ENCODE measurements at regions not wholly inside any gene's neighbourhood (a gene's known extent, or its start where the extent isn't known, plus 50 kb on each side); places are given as distances from the start of the nearest gene placed in this dataset.
A peak's percentile ranks its signal among the peaks of the same experiment; 100 is the strongest.

DNA sequence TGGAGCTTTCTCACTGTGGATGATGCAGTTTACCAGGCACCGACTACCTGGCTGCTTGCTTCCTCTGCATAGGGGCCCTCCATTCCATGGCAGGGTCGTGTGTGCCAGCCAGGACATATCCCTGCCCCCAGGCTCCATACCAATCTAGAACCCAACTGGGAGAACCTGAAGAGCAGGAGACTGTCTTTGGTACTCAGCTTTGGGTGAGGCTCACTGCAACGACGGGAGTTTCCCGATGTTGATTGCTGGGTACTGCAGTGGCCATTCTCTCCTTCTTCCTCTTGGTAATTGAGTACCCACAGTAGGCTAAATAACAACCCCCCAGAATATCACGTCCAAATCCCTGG, 133.3 kb upstream of the SERTAD2 start:
- H3K27me3 Mint-ChIP-seq (ENCODE audit: low read depth, poor library complexity), result peaks cover 20% of the 10 kb centered on the region
- no peak overlapping the region for H3K4me3 Mint-ChIP-seq
- TF ChIP-seq, protein P1, sequence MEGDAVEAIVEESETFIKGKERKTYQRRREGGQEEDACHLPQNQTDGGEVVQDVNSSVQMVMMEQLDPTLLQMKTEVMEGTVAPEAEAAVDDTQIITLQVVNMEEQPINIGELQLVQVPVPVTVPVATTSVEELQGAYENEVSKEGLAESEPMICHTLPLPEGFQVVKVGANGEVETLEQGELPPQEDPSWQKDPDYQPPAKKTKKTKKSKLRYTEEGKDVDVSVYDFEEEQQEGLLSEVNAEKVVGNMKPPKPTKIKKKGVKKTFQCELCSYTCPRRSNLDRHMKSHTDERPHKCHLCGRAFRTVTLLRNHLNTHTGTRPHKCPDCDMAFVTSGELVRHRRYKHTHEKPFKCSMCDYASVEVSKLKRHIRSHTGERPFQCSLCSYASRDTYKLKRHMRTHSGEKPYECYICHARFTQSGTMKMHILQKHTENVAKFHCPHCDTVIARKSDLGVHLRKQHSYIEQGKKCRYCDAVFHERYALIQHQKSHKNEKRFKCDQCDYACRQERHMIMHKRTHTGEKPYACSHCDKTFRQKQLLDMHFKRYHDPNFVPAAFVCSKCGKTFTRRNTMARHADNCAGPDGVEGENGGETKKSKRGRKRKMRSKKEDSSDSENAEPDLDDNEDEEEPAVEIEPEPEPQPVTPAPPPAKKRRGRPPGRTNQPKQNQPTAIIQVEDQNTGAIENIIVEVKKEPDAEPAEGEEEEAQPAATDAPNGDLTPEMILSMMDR (IDR thresholded peaks at IDR 0.05), result no peak
- no peak for DNase-seq
- H3K4me1 Mint-ChIP-seq, result peaks cover 13% of the 10 kb centered on the region
- no peaks in the 10 kb centered on the region for H3K9me3 Mint-ChIP-seq
- no peaks in the 10 kb centered on the region for H3K36me3 Mint-ChIP-seq (ENCODE audit: low read depth)
- H3K27ac Mint-ChIP-seq, result no peak overlapping the region

DNA sequence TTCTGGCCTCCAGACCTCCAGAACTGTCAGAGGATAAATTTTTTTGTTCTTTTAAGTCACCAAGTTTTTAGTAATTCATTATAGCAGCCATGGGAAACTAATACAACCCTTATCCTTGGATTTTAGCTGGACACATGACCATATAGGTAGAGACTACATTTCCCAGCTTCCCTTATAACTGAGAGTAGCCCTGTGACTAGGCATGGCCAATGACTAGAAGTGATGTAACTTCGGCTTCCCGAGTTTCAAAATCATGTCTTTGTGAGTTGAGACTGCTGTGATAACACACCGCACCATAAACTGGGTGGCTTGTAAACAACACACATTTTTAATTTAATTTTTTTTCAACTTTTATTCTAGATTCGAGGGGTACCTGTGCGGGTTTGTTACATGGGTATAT, 134.0 kb upstream of the SERTAD2 start:
- DNase-seq, result no peak
- H3K27me3 Mint-ChIP-seq (ENCODE audit: low read depth, poor library complexity), result peaks cover 17% of the 10 kb centered on the region
- peaks cover 13% of the 10 kb centered on the region for H3K4me1 Mint-ChIP-seq
- no peaks in the 10 kb centered on the region for H3K9me3 Mint-ChIP-seq
- no peak overlapping the region for H3K27ac Mint-ChIP-seq
- H3K36me3 Mint-ChIP-seq (ENCODE audit: low read depth), result no peaks in the 10 kb centered on the region
- H3K4me3 Mint-ChIP-seq, result no peak overlapping the region
- TF ChIP-seq, protein P1 (IDR thresholded peaks at IDR 0.05), result no peak

DNA sequence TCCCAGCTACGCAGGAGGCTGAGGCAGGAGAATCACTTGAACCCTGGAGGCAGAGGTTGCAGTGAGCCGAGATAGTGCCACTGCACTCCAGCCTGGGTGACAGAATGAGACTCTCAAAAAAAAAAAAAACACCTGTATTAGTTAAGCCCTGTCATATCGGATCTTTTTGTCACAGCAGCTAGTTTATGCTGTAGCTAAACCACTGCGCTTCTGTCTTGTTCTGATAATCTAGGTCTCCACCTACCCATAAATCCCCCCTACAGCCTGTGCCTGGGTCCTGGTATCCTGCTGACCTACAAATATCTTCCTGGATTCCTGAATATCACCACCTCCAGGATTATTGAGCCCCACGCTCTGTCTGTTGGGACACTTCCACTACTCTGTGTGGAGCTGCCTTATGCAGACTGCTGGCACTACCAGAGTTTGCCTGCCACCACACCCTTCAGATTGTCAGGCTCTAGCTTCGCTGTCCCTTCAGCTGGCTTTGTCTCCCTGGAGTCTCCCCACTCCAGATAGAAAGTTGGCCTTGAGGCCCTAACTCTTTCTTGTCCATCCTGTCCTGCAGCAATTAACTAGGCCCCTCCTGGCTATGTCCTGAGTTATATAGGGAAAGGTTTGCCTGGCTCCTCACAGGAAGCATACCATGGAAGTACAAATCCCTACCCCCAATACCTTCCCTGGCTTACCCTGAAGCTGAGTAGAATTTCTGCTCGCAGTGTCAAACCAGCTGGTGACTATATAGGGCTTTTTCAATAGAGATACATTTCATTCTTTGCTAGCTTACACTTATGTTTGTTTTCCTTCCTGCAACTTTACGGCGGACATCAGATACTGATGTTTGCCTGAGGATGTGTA, 136.0 kb upstream of the SERTAD2 start:
- Mint-ChIP-seq H3K4me1 (peaks cover 13% of the 10 kb centered on the region), H3K27ac (peak overlapping the region; percentile 8), H3K4me3 (no peak overlapping the region), H3K9me3 (no peaks in the 10 kb centered on the region), H3K36me3 (ENCODE audit: low read depth) (no peaks in the 10 kb centered on the region), H3K27me3 (ENCODE audit: low read depth, poor library complexity) (peaks cover 10% of the 10 kb centered on the region)
- no peak for DNase-seq
- TF ChIP-seq, protein P1 (IDR thresholded peaks at IDR 0.05), result no peak

DNA sequence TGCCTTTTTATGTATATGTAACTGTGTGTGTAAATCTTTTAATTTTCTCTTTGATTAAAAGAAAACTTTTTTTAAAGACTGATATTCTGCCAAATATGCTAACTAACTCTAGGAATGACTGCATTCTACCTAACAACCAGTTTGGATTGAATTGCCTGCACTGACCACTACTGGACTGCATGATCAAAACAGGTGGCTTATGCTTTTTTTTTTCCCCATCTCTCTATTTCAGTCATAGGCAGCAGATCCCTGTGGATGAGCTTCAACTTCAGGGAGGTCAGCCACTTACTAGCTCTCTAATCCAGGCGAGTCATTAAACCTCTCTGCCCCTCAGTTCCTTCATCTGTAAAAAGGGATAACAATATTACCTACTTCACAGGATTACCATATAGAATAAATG, 138.6 kb upstream of the SERTAD2 start:
- H3K36me3 Mint-ChIP-seq (ENCODE audit: low read depth), result no peaks in the 10 kb centered on the region
- H3K27ac Mint-ChIP-seq, result no peak overlapping the region
- no peak for DNase-seq
- H3K4me3 Mint-ChIP-seq, result no peak overlapping the region
- H3K9me3 Mint-ChIP-seq, result no peaks in the 10 kb centered on the region
- peaks cover 5% of the 10 kb centered on the region for H3K27me3 Mint-ChIP-seq (ENCODE audit: low read depth, poor library complexity)
- TF ChIP-seq, protein P1 (IDR thresholded peaks at IDR 0.05), result no peak
- H3K4me1 Mint-ChIP-seq, result peaks cover 13% of the 10 kb centered on the region

DNA sequence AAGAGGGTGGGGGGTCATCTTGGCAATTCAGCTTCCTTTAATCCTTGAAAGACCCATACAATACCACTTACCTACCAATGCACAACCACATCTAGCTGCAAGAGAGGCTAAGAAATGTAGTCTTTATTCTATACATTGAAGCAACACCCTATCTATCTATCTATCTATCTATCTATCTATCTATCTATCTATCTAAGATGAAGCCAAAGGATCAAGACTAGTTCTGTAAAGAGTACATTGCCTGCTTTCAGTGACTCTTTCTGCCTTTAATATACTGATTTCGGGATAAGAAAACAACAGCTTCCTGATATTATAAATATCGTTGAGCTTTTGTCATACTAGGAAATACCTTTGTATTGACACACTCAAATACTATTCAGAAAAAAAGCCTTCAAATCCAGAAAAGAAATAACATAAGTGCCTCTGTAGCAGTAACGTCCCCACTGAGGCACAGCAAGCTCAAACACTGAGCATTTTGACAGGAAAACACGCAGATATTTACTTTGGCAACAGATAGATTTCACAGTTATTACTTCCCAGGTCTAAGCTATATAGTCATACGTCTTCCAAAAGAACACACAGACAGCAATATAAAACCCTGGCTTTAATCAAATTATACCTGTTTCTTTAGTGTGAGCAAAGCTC, 139.4 kb upstream of the SERTAD2 start:
- DNase-seq, result no peak
- H3K27me3 Mint-ChIP-seq (ENCODE audit: low read depth, poor library complexity), result peaks cover 5% of the 10 kb centered on the region
- peaks cover 13% of the 10 kb centered on the region for H3K4me1 Mint-ChIP-seq
- no peaks in the 10 kb centered on the region for H3K9me3 Mint-ChIP-seq
- H3K27ac Mint-ChIP-seq, result no peak overlapping the region
- TF ChIP-seq, protein P1 (IDR thresholded peaks at IDR 0.05), result no peak
- no peak overlapping the region for H3K4me3 Mint-ChIP-seq
- no peaks in the 10 kb centered on the region for H3K36me3 Mint-ChIP-seq (ENCODE audit: low read depth)
